ENCODE measurements at regions not wholly inside any gene's neighbourhood (a gene's known extent, or its start where the extent isn't known, plus 50 kb on each side); places are given as distances from the start of the nearest gene placed in this dataset.

- Histone ChIP-seq H3K4me3 (ENCODE audit: low read length in 2 of 2) (no peak overlapping the region), H3K27ac (ENCODE audit: low read depth in 1 of 2, low read length in 2 of 2) (no peak overlapping the region), H3K4me1 (ENCODE audit: control insufficient read depth in 1 of 2, insufficient read depth in 2 of 2, low read length in 2 of 2) (peaks cover 0 to 4% of the 10 kb centered on the region in 2 donors), H3K27me3 (ENCODE audit: control insufficient read depth in 1 of 2, insufficient read depth in 2 of 2, low read length in 1 of 2) (no peaks in the 10 kb centered on the region), H3K9me3 (ENCODE audit: control insufficient read depth, low read length) (peaks cover 4% of the 10 kb centered on the region), H3K36me3 (ENCODE audit: control insufficient read depth in 1 of 2, insufficient read depth in 2 of 2, low read length in 1 of 2) (no peaks in the 10 kb centered on the region)
- intact Hi-C loops (cut with DNase I), result no loop called here
- ATAC-seq (ENCODE audit: low FRiP score) (no peak), DNase-seq (no peak)
- 88 to 93% methylated on average over 3 of the region's 3 CpGs for WGBS, 2 donors
Measured at GRCh38 chr6:4586469-4586859, 189.7 kb upstream of the CDYL start.

GRCh38 chr6:4585682-4586468, 190.3 kb upstream of the CDYL start:
- no peak for ATAC-seq (ENCODE audit: low FRiP score)

GRCh38 chr6:4584801-4585200, 191.4 kb upstream of the CDYL start:
- WGBS, 2 donors, result 96 to 97% methylated on average over 5 of the region's 5 CpGs
- H3K27ac ChIP-seq (ENCODE audit: low read depth in 1 of 2, low read length in 2 of 2), result no peak overlapping the region
- peaks cover 4% of the 10 kb centered on the region for H3K9me3 ChIP-seq (ENCODE audit: control insufficient read depth, low read length)
- ATAC-seq (ENCODE audit: low FRiP score) (no peak), DNase-seq (no peak)
- no peaks in the 10 kb centered on the region for H3K36me3 ChIP-seq (ENCODE audit: control insufficient read depth in 1 of 2, insufficient read depth in 2 of 2, low read length in 1 of 2)
- H3K27me3 ChIP-seq (ENCODE audit: control insufficient read depth in 1 of 2, insufficient read depth in 2 of 2, low read length in 1 of 2), result no peaks in the 10 kb centered on the region
- H3K4me3 ChIP-seq (ENCODE audit: low read length in 2 of 2), result no peak overlapping the region
- H3K4me1 ChIP-seq (ENCODE audit: control insufficient read depth in 1 of 2, insufficient read depth in 2 of 2, low read length in 2 of 2), result peaks cover 0 to 4% of the 10 kb centered on the region in 2 donors
- intact Hi-C loops (cut with DNase I), result no loop called here

More at GRCh38 chr6:4585682-4586468, 190.3 kb upstream of the CDYL start:
- no peaks in the 10 kb centered on the region for H3K36me3 ChIP-seq (ENCODE audit: control insufficient read depth in 1 of 2, insufficient read depth in 2 of 2, low read length in 1 of 2)
- peaks cover 4% of the 10 kb centered on the region for H3K9me3 ChIP-seq (ENCODE audit: control insufficient read depth, low read length)
- 88 to 89% methylated on average over 5 of the region's 5 CpGs for WGBS, 2 donors
- H3K4me1 ChIP-seq (ENCODE audit: control insufficient read depth in 1 of 2, insufficient read depth in 2 of 2, low read length in 2 of 2), result peaks cover 0 to 4% of the 10 kb centered on the region in 2 donors
- H3K4me3 ChIP-seq (ENCODE audit: low read length in 2 of 2), result no peak overlapping the region
- intact Hi-C loops (cut with DNase I), result no loop called here
- no peak overlapping the region for H3K27ac ChIP-seq (ENCODE audit: low read depth in 1 of 2, low read length in 2 of 2)
- DNase-seq, result no peak
- H3K27me3 ChIP-seq (ENCODE audit: control insufficient read depth in 1 of 2, insufficient read depth in 2 of 2, low read length in 1 of 2), result no peaks in the 10 kb centered on the region

GRCh38 chr6:4582506-4583417, 193.4 kb upstream of the CDYL start:
- Histone ChIP-seq H3K27me3 (ENCODE audit: control insufficient read depth in 1 of 2, insufficient read depth in 2 of 2, low read length in 1 of 2) (no peaks in the 10 kb centered on the region), H3K36me3 (ENCODE audit: control insufficient read depth in 1 of 2, insufficient read depth in 2 of 2, low read length in 1 of 2) (no peaks in the 10 kb centered on the region), H3K4me1 (ENCODE audit: control insufficient read depth in 1 of 2, insufficient read depth in 2 of 2, low read length in 2 of 2) (peaks cover under 1 to 4% of the 10 kb centered on the region in 2 donors), H3K9me3 (ENCODE audit: control insufficient read depth, low read length) (peaks cover 4% of the 10 kb centered on the region), H3K4me3 (ENCODE audit: low read length in 2 of 2) (no peak overlapping the region), H3K27ac (ENCODE audit: low read depth in 1 of 2, low read length in 2 of 2) (peak overlapping the region in 1 of 2 donors; percentile 32)
- peak; percentile 54 for ATAC-seq (ENCODE audit: low FRiP score)
- WGBS, 2 donors, result 87 to 91% methylated on average over 8 of the region's 8 CpGs
- intact Hi-C loops (cut with DNase I), result no loop called here
- no peak for DNase-seq

GRCh38 chr6:4581468-4582385, 194.5 kb upstream of the CDYL start:
- WGBS, 2 donors, result 67 to 73% methylated on average over 6 of the region's 6 CpGs
- DNase-seq, result no peak
- Histone ChIP-seq H3K4me1 (ENCODE audit: control insufficient read depth in 1 of 2, insufficient read depth in 2 of 2, low read length in 2 of 2) (peaks cover 3 to 4% of the 10 kb centered on the region in 2 donors), H3K36me3 (ENCODE audit: control insufficient read depth in 1 of 2, insufficient read depth in 2 of 2, low read length in 1 of 2) (no peaks in the 10 kb centered on the region), H3K9me3 (ENCODE audit: control insufficient read depth, low read length) (peaks cover 6% of the 10 kb centered on the region), H3K27me3 (ENCODE audit: control insufficient read depth in 1 of 2, insufficient read depth in 2 of 2, low read length in 1 of 2) (no peaks in the 10 kb centered on the region), H3K4me3 (ENCODE audit: low read length in 2 of 2) (no peak overlapping the region), H3K27ac (ENCODE audit: low read depth in 1 of 2, low read length in 2 of 2) (peak overlapping the region in 1 of 2 donors; percentile 32)
- intact Hi-C loops (cut with DNase I), result no loop called here
- ATAC-seq (ENCODE audit: low FRiP score), result peak; percentile 56

GRCh38 chr6:4580361-4580760, 195.8 kb upstream of the CDYL start:
- 90 to 95% methylated on average over 1 of the region's 1 CpG for WGBS, 2 donors
- no peak for ATAC-seq (ENCODE audit: low FRiP score)
- peaks cover 3 to 4% of the 10 kb centered on the region in 2 donors for H3K4me1 ChIP-seq (ENCODE audit: control insufficient read depth in 1 of 2, insufficient read depth in 2 of 2, low read length in 2 of 2)
- intact Hi-C loops (cut with DNase I), result no loop called here
- H3K27ac ChIP-seq (ENCODE audit: low read depth in 1 of 2, low read length in 2 of 2), result no peak overlapping the region
- no peaks in the 10 kb centered on the region for H3K36me3 ChIP-seq (ENCODE audit: control insufficient read depth in 1 of 2, insufficient read depth in 2 of 2, low read length in 1 of 2)
- no peak for DNase-seq
- no peak overlapping the region for H3K4me3 ChIP-seq (ENCODE audit: low read length in 2 of 2)
- no peaks in the 10 kb centered on the region for H3K27me3 ChIP-seq (ENCODE audit: control insufficient read depth in 1 of 2, insufficient read depth in 2 of 2, low read length in 1 of 2)
- H3K9me3 ChIP-seq (ENCODE audit: control insufficient read depth, low read length), result peaks cover 6% of the 10 kb centered on the region

GRCh38 chr6:4577406-4577805, 198.8 kb upstream of the CDYL start:
- H3K27ac ChIP-seq (ENCODE audit: low read depth in 1 of 2, low read length in 2 of 2), result no peak overlapping the region
- peaks cover 3 to 4% of the 10 kb centered on the region in 2 donors for H3K4me1 ChIP-seq (ENCODE audit: control insufficient read depth in 1 of 2, insufficient read depth in 2 of 2, low read length in 2 of 2)
- WGBS, 2 donors, result 2 to 3% methylated on average over 2 of the region's 2 CpGs
- H3K36me3 ChIP-seq (ENCODE audit: control insufficient read depth in 1 of 2, insufficient read depth in 2 of 2, low read length in 1 of 2), result no peaks in the 10 kb centered on the region
- intact Hi-C loops (cut with DNase I), result no loop called here
- H3K4me3 ChIP-seq (ENCODE audit: low read length in 2 of 2), result no peak overlapping the region
- no peak for ATAC-seq (ENCODE audit: low FRiP score)
- H3K27me3 ChIP-seq (ENCODE audit: control insufficient read depth in 1 of 2, insufficient read depth in 2 of 2, low read length in 1 of 2), result no peaks in the 10 kb centered on the region
- DNase-seq, result no peak
- H3K9me3 ChIP-seq (ENCODE audit: control insufficient read depth, low read length), result peaks cover 6% of the 10 kb centered on the region

GRCh38 chr6:4575714-4576113, 200.5 kb upstream of the CDYL start:
- no peaks in the 10 kb centered on the region for H3K36me3 ChIP-seq (ENCODE audit: control insufficient read depth in 1 of 2, insufficient read depth in 2 of 2, low read length in 1 of 2)
- no peak overlapping the region for H3K4me3 ChIP-seq (ENCODE audit: low read length in 2 of 2)
- H3K27ac ChIP-seq (ENCODE audit: low read depth in 1 of 2, low read length in 2 of 2), result no peak overlapping the region
- WGBS, 2 donors, result 97 to 99% methylated on average over 5 of the region's 5 CpGs
- DNase-seq (no peak), ATAC-seq (ENCODE audit: low FRiP score) (no peak)
- H3K27me3 ChIP-seq (ENCODE audit: control insufficient read depth in 1 of 2, insufficient read depth in 2 of 2, low read length in 1 of 2), result no peaks in the 10 kb centered on the region
- H3K4me1 ChIP-seq (ENCODE audit: control insufficient read depth in 1 of 2, insufficient read depth in 2 of 2, low read length in 2 of 2), result peaks cover 0 to 3% of the 10 kb centered on the region in 2 donors
- intact Hi-C loops (cut with DNase I), result no loop called here
- peaks cover 1% of the 10 kb centered on the region for H3K9me3 ChIP-seq (ENCODE audit: control insufficient read depth, low read length)
